HG03045 (cell line): ENCODE measurements at regions not wholly inside any gene's neighbourhood (a gene's known extent, or its start where the extent isn't known, plus 50 kb on each side); places are given as distances from the start of the nearest gene placed in this dataset.
"Not testable (repeated sequence)": the region's sequence is repeated elsewhere in the genome, so short reads cannot be mapped to it uniquely, and the experiment has no call there.

ENCODE experiments used
- ATAC-seq: cut with Tn5 transposase; IDR thresholded peaks from one replicate; pipeline ENCODE4 v1.9.1; 2021; ENCODE audit warnings: mild to moderate bottlenecking, moderate library complexity; ENCODE audit not compliant: unreplicated experiment

DNA sequence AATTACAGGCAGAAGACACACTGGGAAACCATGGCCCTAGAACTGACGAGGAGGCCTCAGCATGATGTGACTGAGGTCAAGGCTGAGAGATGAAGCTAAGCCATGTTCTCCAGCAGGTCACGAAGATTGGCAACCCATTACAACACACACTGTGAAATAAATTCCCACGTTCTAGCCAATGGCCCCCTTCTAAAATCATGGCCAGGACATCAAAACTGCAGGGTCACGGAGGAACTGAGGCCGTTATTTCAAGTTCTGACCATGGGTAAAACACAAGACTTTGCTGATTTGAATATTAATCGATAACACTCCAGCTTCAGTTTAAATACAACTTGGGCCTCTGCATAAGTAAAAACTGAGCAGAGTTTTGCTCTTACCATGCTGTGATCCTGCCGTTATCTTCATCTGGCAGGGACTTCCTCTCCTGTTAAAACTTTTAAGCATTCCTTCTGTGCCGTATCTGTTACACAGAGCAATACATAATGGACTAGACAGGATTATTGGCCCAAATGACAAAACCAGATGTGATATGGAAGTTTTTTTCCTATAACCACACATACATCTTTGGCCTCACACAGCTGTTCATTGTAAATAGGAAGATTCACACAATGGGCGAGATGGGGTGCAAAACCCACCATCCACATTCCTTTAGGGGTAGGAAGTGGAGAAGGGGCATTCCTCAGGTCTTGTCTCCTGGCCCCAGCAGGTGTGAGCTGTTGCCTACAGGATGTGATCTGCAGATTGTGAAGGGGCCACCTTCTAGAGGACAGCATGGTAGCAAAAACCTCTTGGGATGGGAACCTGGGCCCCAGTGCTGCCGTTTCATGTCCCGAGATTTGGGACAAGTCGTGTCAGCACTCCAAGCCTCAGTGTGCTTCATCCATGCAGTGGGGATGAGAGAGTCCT lies 207.4 kb downstream of the OPA1 start:
- ATAC-seq, result no peak

DNA sequence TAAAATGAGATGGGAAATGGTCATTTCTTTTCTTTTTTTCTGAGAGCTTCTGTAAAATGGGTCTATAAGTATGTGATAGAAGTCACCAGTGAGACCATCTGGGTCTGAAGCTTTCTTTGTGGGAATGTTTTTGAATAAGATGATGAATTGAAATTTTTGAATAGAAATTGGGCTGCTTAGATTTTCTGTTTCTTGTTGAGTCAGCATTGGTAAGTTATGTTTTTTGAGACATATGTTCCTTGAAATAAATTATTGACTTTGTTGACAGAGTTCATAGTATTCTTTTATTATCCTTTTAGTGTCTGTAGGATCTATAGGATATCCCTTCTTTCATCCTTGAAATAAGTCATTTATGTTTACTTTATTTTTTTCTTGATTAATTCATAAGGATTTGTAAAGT lies 208.1 kb downstream of the OPA1 start:
- no peak for ATAC-seq

GRCh38 chr3:193803288-193803687 lies 210.3 kb downstream of the OPA1 start:
- no peak for ATAC-seq

GRCh38 chr3:193805448-193805847 lies 212.4 kb downstream of the OPA1 start:
- ATAC-seq, result no peak

GRCh38 chr3:193808317-193808716 lies 215.3 kb downstream of the OPA1 start:
- no peak for ATAC-seq

- ATAC-seq, result no peak
Measured at GRCh38 chr3:193809106-193809505, 216.1 kb downstream of the OPA1 start.

GRCh38 chr3:193812078-193812725 lies 219.2 kb downstream of the OPA1 start:
- ATAC-seq, result no peak

DNA sequence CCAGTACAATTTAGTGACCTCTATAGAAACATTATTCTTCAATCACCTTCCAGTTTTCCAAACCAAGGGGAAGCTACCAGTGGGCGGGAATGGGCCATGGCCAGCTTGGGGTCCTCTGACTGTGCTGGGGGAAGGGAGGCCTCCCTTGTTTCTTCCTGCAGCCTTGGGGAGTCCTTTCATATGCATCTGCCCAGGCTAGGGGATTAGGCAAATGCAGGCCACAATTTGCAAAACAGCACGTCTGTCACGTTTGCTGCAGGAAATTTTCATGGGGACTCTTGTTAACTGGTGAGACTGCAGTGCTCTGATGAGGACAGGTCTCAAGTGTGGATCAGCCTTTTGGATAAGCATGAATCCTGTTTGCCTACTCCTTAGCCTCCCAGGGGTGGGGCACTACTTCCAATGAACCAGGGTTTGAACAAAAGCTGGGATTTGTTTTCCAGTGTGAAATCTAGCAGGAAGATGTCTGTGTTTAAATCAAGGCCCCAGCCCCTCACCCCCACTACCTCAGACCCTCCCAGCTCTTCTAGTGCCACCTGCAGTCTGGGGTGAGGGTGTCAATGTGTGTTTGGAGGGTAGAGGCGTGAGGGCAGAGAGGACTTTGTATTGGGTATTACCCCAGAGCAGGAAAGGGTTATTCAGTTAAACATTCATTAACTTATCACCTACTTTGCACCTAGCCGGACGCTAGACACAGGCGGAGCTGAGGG lies 219.9 kb downstream of the OPA1 start:
- ATAC-seq, result no peak

- ATAC-seq, result no peak
Measured at GRCh38 chr3:193813501-193813830, 220.5 kb downstream of the OPA1 start.

- ATAC-seq, result no peak
Measured at GRCh38 chr3:193814166-193814892, 221.3 kb downstream of the OPA1 start.

GRCh38 chr3:193815246-193816027 lies 222.4 kb downstream of the OPA1 start:
- ATAC-seq, result no peak

- ATAC-seq, result no peak
Measured at GRCh38 chr3:193816028-193816395, 223.0 kb downstream of the OPA1 start.

- no peak for ATAC-seq
Measured at GRCh38 chr3:193816656-193817311, 223.8 kb downstream of the OPA1 start.

GRCh38 chr3:193819117-193820010 lies 226.4 kb downstream of the OPA1 start:
- ATAC-seq, result no peak

- ATAC-seq, result no peak
Measured at GRCh38 chr3:193821151-193821668, 228.2 kb downstream of the OPA1 start.

- ATAC-seq, result no peak
Measured at GRCh38 chr3:193822492-193823212, 229.6 kb downstream of the OPA1 start.

GRCh38 chr3:193823213-193823605 lies 230.2 kb downstream of the OPA1 start:
- not testable (repeated sequence) for ATAC-seq

DNA sequence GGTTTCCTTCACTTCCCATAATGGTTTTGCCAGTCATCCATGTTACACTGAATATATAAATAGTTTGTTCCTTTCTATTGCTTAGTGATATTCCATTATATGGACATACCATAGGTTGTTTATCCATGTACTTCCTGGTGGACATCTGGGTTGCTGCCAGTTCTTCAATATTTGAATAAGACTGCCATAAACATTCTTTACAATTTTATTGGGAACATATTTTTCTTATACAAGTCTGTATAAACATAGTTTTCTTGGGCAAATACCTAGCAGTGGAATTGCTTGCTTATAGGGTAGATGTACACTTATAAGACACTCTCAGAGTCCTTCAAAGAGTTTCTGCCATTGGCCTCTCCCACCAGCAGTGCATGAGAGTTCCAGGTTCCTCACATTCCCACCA lies 231.4 kb downstream of the OPA1 start:
- ATAC-seq, result no peak
